Loucy (cell line): ENCODE measurements at regions not wholly inside any gene's neighbourhood (a gene's known extent, or its start where the extent isn't known, plus 50 kb on each side); places are given as distances from the start of the nearest gene placed in this dataset.

Experiments
- H2AFZ ChIP-seq: fragments of 200-600 bp; sonication (generic); 2 replicates; pipeline ENCODE4 v1.6.0; 2016; ENCODE audit warnings: antibody characterized with exemption, mild to moderate bottlenecking, low read length, moderate library complexity
- H3F3A ChIP-seq: fragments of 200-600 bp; 2 replicates; pipeline ENCODE4 v1.6.0; 2016; ENCODE audit warnings: antibody characterized with exemption, low read depth, mild to moderate bottlenecking
- H3K27me3 ChIP-seq: fragments of 200-600 bp; sonication (generic); 2 replicates; pipeline ENCODE4 v1.6.1; 2014; ENCODE audit warnings: low read length, mild to moderate bottlenecking; ENCODE audit not compliant: insufficient read depth, poor library complexity, severe bottlenecking
- H3K36me3 ChIP-seq: fragments of 200-600 bp; sonication (generic); 2 replicates; pipeline ENCODE4 v1.6.1; 2016; ENCODE audit warnings: low read length; ENCODE audit not compliant: insufficient read depth
- H3K4me1 ChIP-seq: fragments of 200-600 bp; sonication (generic); 2 replicates; pipeline ENCODE4 v1.5.1; 2014; ENCODE audit warnings: low read length, mild to moderate bottlenecking; ENCODE audit not compliant: insufficient read depth, poor library complexity, severe bottlenecking
- H3K4me2 ChIP-seq: fragments of 200-600 bp; sonication (generic); 2 replicates; pipeline ENCODE4 v1.6.0; 2014; ENCODE audit warnings: antibody characterized with exemption, low read length, low read depth, mild to moderate bottlenecking; ENCODE audit not compliant: poor library complexity, severe bottlenecking
- H3K4me3 ChIP-seq: fragments of 200-600 bp; sonication (generic); 2 replicates; pipeline ENCODE4 v1.5.1; 2014; ENCODE audit warnings: low read length, mild to moderate bottlenecking, mixed read lengths; ENCODE audit not compliant: poor library complexity, severe bottlenecking
- H3K79me2 ChIP-seq: fragments of 200-600 bp; sonication (generic); 2 replicates; pipeline ENCODE4 v1.6.1; 2014; ENCODE audit warnings: low read length; ENCODE audit not compliant: insufficient read depth
- H3K9ac ChIP-seq: fragments of 200-600 bp; sonication (generic); 2 replicates; pipeline ENCODE4 v1.6.0; 2014; ENCODE audit warnings: mild to moderate bottlenecking, low read depth, low read length, moderate library complexity; ENCODE audit not compliant: poor library complexity, severe bottlenecking
- H3K9me2 ChIP-seq: fragments of 200-600 bp; sonication (generic); replicated peaks from 2 replicates; pipeline ENCODE4 v1.6.1; 2016; ENCODE audit warnings: low read depth, low read length, mixed read lengths
- H3K9me3 ChIP-seq: fragments of 200-600 bp; sonication (generic); 2 replicates; pipeline ENCODE4 v1.6.1; 2014; ENCODE audit warnings: mild to moderate bottlenecking, antibody characterized with exemption, low read length, low read depth; ENCODE audit not compliant: insufficient read depth
- H4K20me1 ChIP-seq: fragments of 200-600 bp; sonication (generic); 2 replicates; pipeline ENCODE4 v1.6.0; 2014; ENCODE audit warnings: antibody characterized with exemption, low read length, mild to moderate bottlenecking; ENCODE audit not compliant: insufficient read depth, poor library complexity, severe bottlenecking
- CTCF ChIP-seq: fragments of 200-600 bp; sonication (generic); conservative IDR thresholded peaks from 2 replicates; pipeline ENCODE4 v1.5.1; 2014; ENCODE audit warnings: mild to moderate bottlenecking, antibody characterized with exemption, low read length
- EZH2phosphoT487 ChIP-seq: fragments of 200-600 bp; IDR thresholded peaks from 2 replicates; pipeline ENCODE4 v1.6.1; 2018; ENCODE audit warnings: antibody characterized with exemption, mild to moderate bottlenecking, moderate library complexity, borderline replicate concordance

- Histone ChIP-seq H3K4me1 (no peaks in the 10 kb centered on the region), H3K9me2 (no peaks in the 10 kb centered on the region), H4K20me1 (no peaks in the 10 kb centered on the region), H3K27me3 (no peaks in the 10 kb centered on the region), H3F3A (no peaks in the 10 kb centered on the region), H3K79me2 (no peaks in the 10 kb centered on the region), H3K36me3 (no peaks in the 10 kb centered on the region), H3K4me3 (no peak overlapping the region), H2AFZ (no peak overlapping the region), H3K9ac (no peak overlapping the region), H3K9me3 (no peaks in the 10 kb centered on the region), H3K4me2 (no peak overlapping the region)
- no peak for TF ChIP-seq EZH2phosphoT487
- no peak for TF ChIP-seq CTCF
Measured at GRCh38 chr5:98585661-98586310, 187.7 kb upstream of the RGMB start.

GRCh38 chr5:98586581-98586980, 186.9 kb upstream of the RGMB start:
- Histone ChIP-seq H4K20me1 (no peaks in the 10 kb centered on the region), H3K9ac (no peak overlapping the region), H3F3A (no peaks in the 10 kb centered on the region), H3K9me3 (no peaks in the 10 kb centered on the region), H2AFZ (no peak overlapping the region), H3K9me2 (no peaks in the 10 kb centered on the region), H3K4me2 (no peak overlapping the region), H3K36me3 (no peaks in the 10 kb centered on the region), H3K4me3 (no peak overlapping the region), H3K79me2 (no peaks in the 10 kb centered on the region), H3K27me3 (no peaks in the 10 kb centered on the region), H3K4me1 (no peaks in the 10 kb centered on the region)
- no peak for TF ChIP-seq EZH2phosphoT487
- TF ChIP-seq CTCF: no peak

- TF ChIP-seq CTCF (no peak), EZH2phosphoT487 (no peak)
- Histone ChIP-seq H3K4me3 (no peak overlapping the region), H3K79me2 (no peaks in the 10 kb centered on the region), H3K9ac (no peak overlapping the region), H3K9me3 (no peaks in the 10 kb centered on the region), H3K27me3 (no peaks in the 10 kb centered on the region), H3K4me1 (no peaks in the 10 kb centered on the region), H3K36me3 (no peaks in the 10 kb centered on the region), H2AFZ (no peak overlapping the region), H3F3A (no peaks in the 10 kb centered on the region), H3K4me2 (no peak overlapping the region), H3K9me2 (no peaks in the 10 kb centered on the region), H4K20me1 (no peaks in the 10 kb centered on the region)
Measured at GRCh38 chr5:98587166-98587565, 186.3 kb upstream of the RGMB start.
